ENCODE measurements at regions not wholly inside any gene's neighbourhood (a gene's known extent, or its start where the extent isn't known, plus 50 kb on each side); places are given as distances from the start of the nearest gene placed in this dataset.

GRCh38 chr10:108425283-108425964, 1260.9 kb upstream of the SORCS1 start:
- DNase-seq (ENCODE audit: low read depth) = no peak
- no peak for TF ChIP-seq CTCF (IDR thresholded peaks at IDR 0.05; ENCODE audit: insufficient read depth, low read length, poor library complexity, severe bottlenecking)
- no peaks in the 10 kb centered on the region for H3K36me3 ChIP-seq (ENCODE audit: control insufficient read depth, insufficient read depth, low read length)

GRCh38 chr10:108424656-108425055, 1260.2 kb upstream of the SORCS1 start:
- H3K4me3 ChIP-seq (ENCODE audit: low read depth, low read length) = no peak overlapping the region
- no peaks in the 10 kb centered on the region for H3K36me3 ChIP-seq (ENCODE audit: control insufficient read depth, insufficient read depth, low read length)
- peak; percentile 2 for DNase-seq (ENCODE audit: low read depth)
- no peaks in the 10 kb centered on the region for H3K27me3 ChIP-seq (ENCODE audit: control insufficient read depth, insufficient read depth, low read length)
- no peak for TF ChIP-seq CTCF (IDR thresholded peaks at IDR 0.05; ENCODE audit: insufficient read depth, low read length, poor library complexity, severe bottlenecking)

More at GRCh38 chr10:108425283-108425964, 1260.9 kb upstream of the SORCS1 start:
- no peak overlapping the region for H3K4me3 ChIP-seq (ENCODE audit: low read depth, low read length)
- H3K27me3 ChIP-seq (ENCODE audit: control insufficient read depth, insufficient read depth, low read length) = no peaks in the 10 kb centered on the region

- H3K4me3 ChIP-seq (ENCODE audit: low read depth, low read length) = no peak overlapping the region
- no peaks in the 10 kb centered on the region for H3K27me3 ChIP-seq (ENCODE audit: control insufficient read depth, insufficient read depth, low read length)
- DNase-seq (ENCODE audit: low read depth) = no peak
- no peak for TF ChIP-seq CTCF (IDR thresholded peaks at IDR 0.05; ENCODE audit: insufficient read depth, low read length, poor library complexity, severe bottlenecking)
- H3K36me3 ChIP-seq (ENCODE audit: control insufficient read depth, insufficient read depth, low read length) = no peaks in the 10 kb centered on the region
These were observed 1257.8 kb upstream of the SORCS1 start for GRCh38 chr10:108422286-108422685.

- no peak for DNase-seq (ENCODE audit: low read depth)
- no peak for TF ChIP-seq CTCF (IDR thresholded peaks at IDR 0.05; ENCODE audit: insufficient read depth, low read length, poor library complexity, severe bottlenecking)
- H3K27me3 ChIP-seq (ENCODE audit: control insufficient read depth, insufficient read depth, low read length) = no peaks in the 10 kb centered on the region
- H3K4me3 ChIP-seq (ENCODE audit: low read depth, low read length) = no peak overlapping the region
- no peaks in the 10 kb centered on the region for H3K36me3 ChIP-seq (ENCODE audit: control insufficient read depth, insufficient read depth, low read length)
These were observed 1256.8 kb upstream of the SORCS1 start for GRCh38 chr10:108421266-108421665.

- no peak for TF ChIP-seq CTCF (IDR thresholded peaks at IDR 0.05; ENCODE audit: insufficient read depth, low read length, poor library complexity, severe bottlenecking)
- no peak overlapping the region for H3K4me3 ChIP-seq (ENCODE audit: low read depth, low read length)
These were observed 1249.4 kb upstream of the SORCS1 start for GRCh38 chr10:108413954-108414353.

GRCh38 chr10:108412323-108412722, 1247.8 kb upstream of the SORCS1 start:
- no peak for TF ChIP-seq CTCF (IDR thresholded peaks at IDR 0.05; ENCODE audit: insufficient read depth, low read length, poor library complexity, severe bottlenecking)
- H3K36me3 ChIP-seq (ENCODE audit: control insufficient read depth, insufficient read depth, low read length) = no peaks in the 10 kb centered on the region
- H3K27me3 ChIP-seq (ENCODE audit: control insufficient read depth, insufficient read depth, low read length) = no peaks in the 10 kb centered on the region
- no peak for DNase-seq (ENCODE audit: low read depth)
- H3K4me3 ChIP-seq (ENCODE audit: low read depth, low read length) = no peak overlapping the region

More at GRCh38 chr10:108413954-108414353, 1249.4 kb upstream of the SORCS1 start:
- Histone ChIP-seq H3K27me3 (ENCODE audit: control insufficient read depth, insufficient read depth, low read length) (no peaks in the 10 kb centered on the region), H3K36me3 (ENCODE audit: control insufficient read depth, insufficient read depth, low read length) (no peaks in the 10 kb centered on the region)
- DNase-seq (ENCODE audit: low read depth) = no peak
